Loucy (cell line): ENCODE measurements at regions not wholly inside any gene's neighbourhood (a gene's known extent, or its start where the extent isn't known, plus 50 kb on each side); places are given as distances from the start of the nearest gene placed in this dataset.

Experiments
- H2AFZ ChIP-seq: fragments of 200-600 bp; sonication (generic); 2 replicates; pipeline ENCODE4 v1.6.0; 2016; ENCODE audit warnings: antibody characterized with exemption, mild to moderate bottlenecking, low read length, moderate library complexity
- H3F3A ChIP-seq: fragments of 200-600 bp; 2 replicates; pipeline ENCODE4 v1.6.0; 2016; ENCODE audit warnings: antibody characterized with exemption, low read depth, mild to moderate bottlenecking
- H3K27me3 ChIP-seq: fragments of 200-600 bp; sonication (generic); 2 replicates; pipeline ENCODE4 v1.6.1; 2014; ENCODE audit warnings: low read length, mild to moderate bottlenecking; ENCODE audit not compliant: insufficient read depth, poor library complexity, severe bottlenecking
- H3K36me3 ChIP-seq: fragments of 200-600 bp; sonication (generic); 2 replicates; pipeline ENCODE4 v1.6.1; 2016; ENCODE audit warnings: low read length; ENCODE audit not compliant: insufficient read depth
- H3K4me1 ChIP-seq: fragments of 200-600 bp; sonication (generic); 2 replicates; pipeline ENCODE4 v1.5.1; 2014; ENCODE audit warnings: low read length, mild to moderate bottlenecking; ENCODE audit not compliant: insufficient read depth, poor library complexity, severe bottlenecking
- H3K4me2 ChIP-seq: fragments of 200-600 bp; sonication (generic); 2 replicates; pipeline ENCODE4 v1.6.0; 2014; ENCODE audit warnings: antibody characterized with exemption, low read length, low read depth, mild to moderate bottlenecking; ENCODE audit not compliant: poor library complexity, severe bottlenecking
- H3K4me3 ChIP-seq: fragments of 200-600 bp; sonication (generic); 2 replicates; pipeline ENCODE4 v1.5.1; 2014; ENCODE audit warnings: low read length, mild to moderate bottlenecking, mixed read lengths; ENCODE audit not compliant: poor library complexity, severe bottlenecking
- H3K79me2 ChIP-seq: fragments of 200-600 bp; sonication (generic); 2 replicates; pipeline ENCODE4 v1.6.1; 2014; ENCODE audit warnings: low read length; ENCODE audit not compliant: insufficient read depth
- H3K9ac ChIP-seq: fragments of 200-600 bp; sonication (generic); 2 replicates; pipeline ENCODE4 v1.6.0; 2014; ENCODE audit warnings: mild to moderate bottlenecking, low read depth, low read length, moderate library complexity; ENCODE audit not compliant: poor library complexity, severe bottlenecking
- H3K9me2 ChIP-seq: fragments of 200-600 bp; sonication (generic); replicated peaks from 2 replicates; pipeline ENCODE4 v1.6.1; 2016; ENCODE audit warnings: low read depth, low read length, mixed read lengths
- H3K9me3 ChIP-seq: fragments of 200-600 bp; sonication (generic); 2 replicates; pipeline ENCODE4 v1.6.1; 2014; ENCODE audit warnings: mild to moderate bottlenecking, antibody characterized with exemption, low read length, low read depth; ENCODE audit not compliant: insufficient read depth
- H4K20me1 ChIP-seq: fragments of 200-600 bp; sonication (generic); 2 replicates; pipeline ENCODE4 v1.6.0; 2014; ENCODE audit warnings: antibody characterized with exemption, low read length, mild to moderate bottlenecking; ENCODE audit not compliant: insufficient read depth, poor library complexity, severe bottlenecking
- CTCF ChIP-seq: fragments of 200-600 bp; sonication (generic); conservative IDR thresholded peaks from 2 replicates; pipeline ENCODE4 v1.5.1; 2014; ENCODE audit warnings: mild to moderate bottlenecking, antibody characterized with exemption, low read length
- EZH2phosphoT487 ChIP-seq: fragments of 200-600 bp; IDR thresholded peaks from 2 replicates; pipeline ENCODE4 v1.6.1; 2018; ENCODE audit warnings: antibody characterized with exemption, mild to moderate bottlenecking, moderate library complexity, borderline replicate concordance

- H3K9me2 ChIP-seq = no peaks in the 10 kb centered on the region
- H3K9ac ChIP-seq = no peak overlapping the region
- H3K36me3 ChIP-seq = no peaks in the 10 kb centered on the region
- H3F3A ChIP-seq = no peaks in the 10 kb centered on the region
- H3K27me3 ChIP-seq = no peaks in the 10 kb centered on the region
- peaks cover 4% of the 10 kb centered on the region for H3K4me1 ChIP-seq
- H4K20me1 ChIP-seq = no peaks in the 10 kb centered on the region
- H3K4me2 ChIP-seq = no peak overlapping the region
- no peak overlapping the region for H3K4me3 ChIP-seq
- TF ChIP-seq EZH2phosphoT487 (no peak), CTCF (no peak)
- no peak overlapping the region for H2AFZ ChIP-seq
- H3K9me3 ChIP-seq = peaks cover 19% of the 10 kb centered on the region; the same call in 1 of the 2 replicates
- no peaks in the 10 kb centered on the region for H3K79me2 ChIP-seq
These were observed 95.7 kb upstream of the DLX2 start for GRCh38 chr2:172198361-172198760.

GRCh38 chr2:172198908-172199307 lies 96.2 kb upstream of the DLX2 start:
- peaks cover 13% of the 10 kb centered on the region; the same call in 1 of the 2 replicates for H3K9me3 ChIP-seq
- no peaks in the 10 kb centered on the region for H4K20me1 ChIP-seq
- TF ChIP-seq CTCF (no peak), EZH2phosphoT487 (no peak)
- H3K9me2 ChIP-seq = no peaks in the 10 kb centered on the region
- peaks cover 4% of the 10 kb centered on the region for H3K4me1 ChIP-seq
- no peak overlapping the region for H3K4me3 ChIP-seq
- no peaks in the 10 kb centered on the region for H3K79me2 ChIP-seq
- no peaks in the 10 kb centered on the region for H3K36me3 ChIP-seq
- H3K27me3 ChIP-seq = no peaks in the 10 kb centered on the region
- no peak overlapping the region for H3K9ac ChIP-seq
- H3K4me2 ChIP-seq = no peak overlapping the region
- H2AFZ ChIP-seq = no peak overlapping the region
- no peaks in the 10 kb centered on the region for H3F3A ChIP-seq

GRCh38 chr2:172200495-172201085 lies 97.9 kb upstream of the DLX2 start:
- TF ChIP-seq CTCF (peak; percentile 73), EZH2phosphoT487 (no peak)
- Histone ChIP-seq H3K9ac (no peak overlapping the region), H3K4me2 (no peak overlapping the region), H3F3A (no peaks in the 10 kb centered on the region), H3K79me2 (no peaks in the 10 kb centered on the region), H2AFZ (no peak overlapping the region), H3K27me3 (no peaks in the 10 kb centered on the region), H4K20me1 (no peaks in the 10 kb centered on the region), H3K36me3 (no peaks in the 10 kb centered on the region), H3K9me3 (peaks cover 8% of the 10 kb centered on the region; the same call in 1 of the 2 replicates), H3K9me2 (no peaks in the 10 kb centered on the region), H3K4me1 (peaks cover 4% of the 10 kb centered on the region), H3K4me3 (no peak overlapping the region)
